Retinal pigment epithelial cell (primary cell): ENCODE measurements at regions not wholly inside any gene's neighbourhood (a gene's known extent, or its start where the extent isn't known, plus 50 kb on each side); places are given as distances from the start of the nearest gene placed in this dataset.

Source experiments
- DNase-seq: peaks from one replicate; pipeline ENCODE4 v3.0.0-alpha.2; 2010; ENCODE audit warnings: low read depth
- H3K4me3 ChIP-seq: 2 replicates; pipeline ENCODE4 v1.5.1; 2011; ENCODE audit warnings: mild to moderate bottlenecking, low read length, control low read depth, moderate library complexity
- CTCF ChIP-seq: conservative IDR thresholded peaks from 2 replicates; pipeline ENCODE4 v1.5.1; 2011; ENCODE audit warnings: low read depth, low read length, control low read depth, inconsistent platforms

- no peak for TF ChIP-seq CTCF
- no peak overlapping the region for H3K4me3 ChIP-seq
- no peak for DNase-seq
Measured at GRCh38 chr1:30151826-30152225, 571.6 kb downstream of the MATN1 start.

GRCh38 chr1:30151119-30151518 lies 572.3 kb downstream of the MATN1 start:
- H3K4me3 ChIP-seq: no peak overlapping the region
- DNase-seq: no peak
- no peak for TF ChIP-seq CTCF

- H3K4me3 ChIP-seq: no peak overlapping the region
- DNase-seq: no peak
- TF ChIP-seq CTCF: no peak
Measured at GRCh38 chr1:30149226-30149625, 574.2 kb downstream of the MATN1 start.

GRCh38 chr1:30148676-30149075 lies 574.7 kb downstream of the MATN1 start:
- no peak for DNase-seq
- no peak for TF ChIP-seq CTCF
- no peak overlapping the region for H3K4me3 ChIP-seq

GRCh38 chr1:30147188-30147587 lies 576.2 kb downstream of the MATN1 start:
- H3K4me3 ChIP-seq: no peak overlapping the region
- DNase-seq: no peak
- no peak for TF ChIP-seq CTCF

- no peak overlapping the region for H3K4me3 ChIP-seq
- TF ChIP-seq CTCF: no peak
- no peak for DNase-seq
Measured at GRCh38 chr1:30146448-30146847, 576.9 kb downstream of the MATN1 start.

GRCh38 chr1:30145723-30146303 lies 577.6 kb downstream of the MATN1 start:
- no peak overlapping the region for H3K4me3 ChIP-seq
- no peak for TF ChIP-seq CTCF
- no peak for DNase-seq
